B cell (primary cell): ENCODE measurements at regions not wholly inside any gene's neighbourhood (a gene's known extent, or its start where the extent isn't known, plus 50 kb on each side); places are given as distances from the start of the nearest gene placed in this dataset.

Experiments used
- ATAC-seq: fragments of 200-7000 bp; cut with Tn5 transposase; one replicate; pipeline ENCODE4 v1.10.0; 2021; ENCODE audit warnings: low read depth, mild to moderate bottlenecking, moderate number of reproducible peaks, moderate library complexity
- CTCF ChIA-PET: fragments of 350-600 bp; sonication (Branson Sonifier 250); formaldehyde crosslinking; loops from one replicate; lab custom pipeline; 2021; ENCODE audit warnings: antibody characterized with exemption, inconsistent platforms; lab: Charles Lee
- POLR2A ChIA-PET: fragments of 350-600 bp; sonication (Branson Sonifier 250); formaldehyde crosslinking; loops from one replicate; lab custom pipeline; 2021; ENCODE audit warnings: antibody characterized with exemption; lab: Charles Lee
- DNase-seq: peaks from one replicate; pipeline ENCODE4 v3.0.0; 2013
- H2AFZ ChIP-seq: 2 replicates; pipeline ENCODE4 v1.6.1; 2012; ENCODE audit warnings: mild to moderate bottlenecking, low read depth, low read length; ENCODE audit not compliant: insufficient read depth, poor library complexity, severe bottlenecking
- H3K27ac ChIP-seq, 2 donors: 1 replicate in 1 of 2; 2 replicates in 1 of 2; pipeline ENCODE4 v1.5.1; 2012 to 2013; ENCODE audit warnings: low read length in 2 of 2, mild to moderate bottlenecking in 2 of 2, moderate library complexity in 1 of 2
- H3K27me3 ChIP-seq, 4 experiments: fragments of 200-600 bp in 1 of 4; sonication (generic) in 1 of 4; replicated peaks in 1 of 4; 1 replicate in 2 of 4; 2 replicates in 2 of 4; pipeline versions ENCODE4 v1.6.1 to v1.7.0; 2013 to 2016; ENCODE audit warnings: low read length in 3 of 4, mild to moderate bottlenecking in 2 of 4, mixed read lengths in 1 of 4, moderate library complexity in 1 of 4; ENCODE audit not compliant: insufficient read depth in 4 of 4, control insufficient read depth in 3 of 4; ENCODE audit errors: control extremely low read depth in 1 of 4
- H3K36me3 ChIP-seq, 2 experiments: replicated peaks in 1 of 2; 1 replicate in 1 of 2; 2 replicates in 1 of 2; pipeline versions ENCODE4 v1.6.1 to v1.7.1; 2013; ENCODE audit warnings: low read length in 1 of 2; ENCODE audit not compliant: insufficient read depth in 2 of 2, control insufficient read depth in 1 of 2; ENCODE audit errors: control extremely low read depth in 1 of 2, extremely low read depth in 1 of 2
- H3K4me1 ChIP-seq, 2 donors: fragments of 200-600 bp in 1 of 2; sonication (generic) in 1 of 2; 1 replicate in 1 of 2; 2 replicates in 1 of 2; pipeline versions ENCODE4 v1.5.1 to v1.6.1; 2013 to 2017; ENCODE audit warnings: low read length in 2 of 2; ENCODE audit not compliant: control insufficient read depth in 2 of 2, insufficient read depth in 2 of 2
- H3K4me2 ChIP-seq: replicated peaks from 2 replicates; pipeline ENCODE3; 2012; ENCODE audit warnings: mild to moderate bottlenecking, low read depth, low read length; ENCODE audit not compliant: poor library complexity, severe bottlenecking
- H3K4me3 ChIP-seq, 5 experiments: fragments of 200-600 bp in 1 of 5; sonication (generic) in 1 of 5; 1 replicate in 3 of 5; 2 replicates in 2 of 5; pipeline versions ENCODE4 v1.5.1 to v1.7.0; 2011 to 2016; ENCODE audit warnings: low read length in 4 of 5, mild to moderate bottlenecking in 4 of 5, low read depth in 2 of 5, control low read depth in 1 of 5, moderate library complexity in 1 of 5; ENCODE audit not compliant: insufficient read depth in 1 of 5; ENCODE audit errors: control extremely low read depth in 1 of 5, extremely low read depth in 1 of 5
- H3K79me2 ChIP-seq: fragments of 200-600 bp; sonication (generic); one replicate; pipeline ENCODE4 v1.6.0; 2016; ENCODE audit warnings: low read length; ENCODE audit not compliant: control insufficient read depth, insufficient read depth
- H3K9ac ChIP-seq: fragments of 200-600 bp; sonication (generic); 2 replicates; pipeline ENCODE4 v1.6.1; 2017; ENCODE audit warnings: mild to moderate bottlenecking, low read length, moderate library complexity
- H3K9me3 ChIP-seq, 3 donors: one replicate each; pipeline versions ENCODE4 v1.6.1 to v1.7.1; 2013; ENCODE audit warnings: low read length in 2 of 3; ENCODE audit not compliant: control insufficient read depth in 2 of 3, insufficient read depth in 1 of 3; ENCODE audit errors: control extremely low read depth in 1 of 3
- H4K20me1 ChIP-seq: 2 replicates; pipeline ENCODE4 v1.6.0; 2012; ENCODE audit warnings: mild to moderate bottlenecking, low read length; ENCODE audit not compliant: insufficient read depth, control insufficient read depth, poor library complexity, severe bottlenecking
- H3K27ac Mint-ChIP-seq: one replicate; pipeline ENCODE4 v1.8.0; 2021; ENCODE audit warnings: mixed read lengths
- H3K27me3 Mint-ChIP-seq: one replicate; pipeline ENCODE4 v1.8.0; 2021; ENCODE audit warnings: mixed read lengths
- H3K4me1 Mint-ChIP-seq: one replicate; pipeline ENCODE4 v1.8.0; 2021; ENCODE audit warnings: mixed read lengths
- H3K4me3 Mint-ChIP-seq: one replicate; pipeline ENCODE4 v1.8.0; 2021; ENCODE audit warnings: mixed read lengths
- H3K9me3 Mint-ChIP-seq: one replicate; pipeline ENCODE4 v1.8.0; 2022; ENCODE audit warnings: mixed read lengths; ENCODE audit not compliant: insufficient read depth
- CTCF ChIP-seq: fragments of 200-600 bp; IDR thresholded peaks from one replicate; pipeline ENCODE4 v1.8.0; 2022; ENCODE audit warnings: antibody characterized with exemption, mild to moderate bottlenecking
- EZH2 ChIP-seq: IDR thresholded peaks from 2 replicates; pipeline ENCODE4 v1.6.1; 2012; ENCODE audit warnings: borderline replicate concordance, low read depth, mild to moderate bottlenecking, moderate library complexity, low read length; ENCODE audit not compliant: insufficient read depth, poor library complexity, severe bottlenecking
- WGBS: methylation state at CpG from one replicate; pipeline ENCODE4 v1.1.5; 2013; ENCODE audit warnings: missing lambda C conversion rate; ENCODE audit not compliant: insufficient coverage; 5-methylcytosine and 5-hydroxymethylcytosine counted together
- intact Hi-C: fragments of 100-400 bp; cut with micrococcal nuclease; formaldehyde crosslinking; loops from one replicate; pipeline ENCODE4 v1.10.0; 2022

- intact Hi-C loops, result no loop called here
- H4K20me1 ChIP-seq, result no peaks in the 10 kb centered on the region
- no peaks in the 10 kb centered on the region for H3K36me3 ChIP-seq
- H3K4me1 ChIP-seq, result no peaks in the 10 kb centered on the region
- ATAC-seq, result no peak
- WGBS, result no CpG with 5 or more reads among the region's 4 CpGs
- no peaks in the 10 kb centered on the region for H3K4me1 Mint-ChIP-seq
- H3K4me3 Mint-ChIP-seq, result no peak overlapping the region
- H3K27ac Mint-ChIP-seq, result no peak overlapping the region
- no peak overlapping the region for H3K4me3 ChIP-seq
- no peak overlapping the region for H3K4me2 ChIP-seq
- H3K9me3 ChIP-seq, result no peaks in the 10 kb centered on the region
- CTCF ChIA-PET, result no interaction called here
- no peaks in the 10 kb centered on the region for H3K79me2 ChIP-seq
- POLR2A ChIA-PET, result no interaction called here
- H3K9me3 Mint-ChIP-seq, result no peaks in the 10 kb centered on the region
- no peak overlapping the region for H3K9ac ChIP-seq
- H2AFZ ChIP-seq, result no peak overlapping the region
- no peak for DNase-seq
- TF ChIP-seq CTCF, result no peak
- TF ChIP-seq EZH2, result no peak
- no peak overlapping the region for H3K27ac ChIP-seq
- H3K27me3 Mint-ChIP-seq, result no peaks in the 10 kb centered on the region
- no peaks in the 10 kb centered on the region for H3K27me3 ChIP-seq
These were observed 725.0 kb downstream of the TLE1 start for GRCh38 chr9:80964374-80964773.

- Histone ChIP-seq H3K9ac (no peak overlapping the region), H3K4me1 (no peaks in the 10 kb centered on the region), H3K79me2 (no peaks in the 10 kb centered on the region), H3K27me3 (no peaks in the 10 kb centered on the region), H3K27ac (no peak overlapping the region), H3K4me2 (no peak overlapping the region), H3K4me3 (no peak overlapping the region), H3K36me3 (no peaks in the 10 kb centered on the region), H2AFZ (no peak overlapping the region), H3K9me3 (no peaks in the 10 kb centered on the region), H4K20me1 (no peaks in the 10 kb centered on the region)
- POLR2A ChIA-PET, result no interaction called here
- Mint-ChIP-seq H3K9me3 (no peaks in the 10 kb centered on the region), H3K4me1 (no peaks in the 10 kb centered on the region), H3K4me3 (no peak overlapping the region), H3K27me3 (no peaks in the 10 kb centered on the region), H3K27ac (no peak overlapping the region)
- no peak for ATAC-seq
- 80% methylated on average over 2 of the region's 3 CpGs for WGBS
- intact Hi-C loops, result no loop called here
- CTCF ChIA-PET, result no interaction called here
- TF ChIP-seq EZH2, result no peak
- no peak for TF ChIP-seq CTCF
- DNase-seq, result no peak
These were observed 731.5 kb downstream of the TLE1 start for GRCh38 chr9:80957801-80958200.
